ENCODE measurements at regions not wholly inside any gene's neighbourhood (a gene's known extent, or its start where the extent isn't known, plus 50 kb on each side); places are given as distances from the start of the nearest gene placed in this dataset.
"Not testable (repeated sequence)": the region's sequence is repeated elsewhere in the genome, so short reads cannot be mapped to it uniquely, and the experiment has no call there.

- DNase-seq (ENCODE audit: low read depth) = not testable (repeated sequence)
Observed at GRCh38 chr6:142016666-142017065, 116.1 kb upstream of the GJE1 start.

- not testable (repeated sequence) for DNase-seq (ENCODE audit: low read depth)
Observed at GRCh38 chr6:142015463-142015862, 117.3 kb upstream of the GJE1 start.

- no peak for DNase-seq (ENCODE audit: low read depth)
Observed at GRCh38 chr6:142015011-142015410, 117.7 kb upstream of the GJE1 start.

- DNase-seq (ENCODE audit: low read depth) = no peak
Observed at GRCh38 chr6:142014515-142014914, 118.2 kb upstream of the GJE1 start.

GRCh38 chr6:142013875-142014495, 118.7 kb upstream of the GJE1 start:
- DNase-seq (ENCODE audit: low read depth) = no peak

GRCh38 chr6:142013287-142013686, 119.4 kb upstream of the GJE1 start:
- no peak for DNase-seq (ENCODE audit: low read depth)

- no peak for DNase-seq (ENCODE audit: low read depth)
Observed at GRCh38 chr6:142011775-142012174, 121.0 kb upstream of the GJE1 start.

GRCh38 chr6:142011156-142011555, 121.6 kb upstream of the GJE1 start:
- no peak for DNase-seq (ENCODE audit: low read depth)

- no peak for DNase-seq (ENCODE audit: low read depth)
Observed at GRCh38 chr6:142009647-142010046, 123.1 kb upstream of the GJE1 start.

GRCh38 chr6:142008781-142009180, 123.9 kb upstream of the GJE1 start:
- no peak for DNase-seq (ENCODE audit: low read depth)

- no peak for DNase-seq (ENCODE audit: low read depth)
Observed at GRCh38 chr6:142008016-142008735, 124.5 kb upstream of the GJE1 start.

GRCh38 chr6:142005021-142005420, 127.7 kb upstream of the GJE1 start:
- DNase-seq (ENCODE audit: low read depth) = no peak

GRCh38 chr6:142002825-142003405, 129.8 kb upstream of the GJE1 start:
- no peak for DNase-seq (ENCODE audit: low read depth)

- DNase-seq (ENCODE audit: low read depth) = no peak
Observed at GRCh38 chr6:141996823-141997222, 135.9 kb upstream of the GJE1 start.

- no peak for DNase-seq (ENCODE audit: low read depth)
Observed at GRCh38 chr6:141992109-141992508, 140.6 kb upstream of the GJE1 start.

GRCh38 chr6:141990840-141991239, 141.9 kb upstream of the GJE1 start:
- no peak for DNase-seq (ENCODE audit: low read depth)

- no peak for DNase-seq (ENCODE audit: low read depth)
Observed at GRCh38 chr6:141989706-141989959, 143.1 kb upstream of the GJE1 start.

- DNase-seq (ENCODE audit: low read depth) = no peak
Observed at GRCh38 chr6:141988954-141989705, 143.6 kb upstream of the GJE1 start.

GRCh38 chr6:141988327-141988726, 144.4 kb upstream of the GJE1 start:
- DNase-seq (ENCODE audit: low read depth) = no peak

- DNase-seq (ENCODE audit: low read depth) = no peak
Observed at GRCh38 chr6:141986457-141986856, 146.3 kb upstream of the GJE1 start.

GRCh38 chr6:141981190-141981589, 151.5 kb upstream of the GJE1 start:
- DNase-seq (ENCODE audit: low read depth) = no peak

GRCh38 chr6:141977782-141978181, 154.9 kb upstream of the GJE1 start:
- DNase-seq (ENCODE audit: low read depth) = no peak

GRCh38 chr6:141976994-141977393, 155.7 kb upstream of the GJE1 start:
- DNase-seq (ENCODE audit: low read depth) = no peak
